ENCODE measurements at regions not wholly inside any gene's neighbourhood (a gene's known extent, or its start where the extent isn't known, plus 50 kb on each side); places are given as distances from the start of the nearest gene placed in this dataset.
"Not testable (repeated sequence)": the region's sequence is repeated elsewhere in the genome, so short reads cannot be mapped to it uniquely, and the experiment has no call there.

DNA sequence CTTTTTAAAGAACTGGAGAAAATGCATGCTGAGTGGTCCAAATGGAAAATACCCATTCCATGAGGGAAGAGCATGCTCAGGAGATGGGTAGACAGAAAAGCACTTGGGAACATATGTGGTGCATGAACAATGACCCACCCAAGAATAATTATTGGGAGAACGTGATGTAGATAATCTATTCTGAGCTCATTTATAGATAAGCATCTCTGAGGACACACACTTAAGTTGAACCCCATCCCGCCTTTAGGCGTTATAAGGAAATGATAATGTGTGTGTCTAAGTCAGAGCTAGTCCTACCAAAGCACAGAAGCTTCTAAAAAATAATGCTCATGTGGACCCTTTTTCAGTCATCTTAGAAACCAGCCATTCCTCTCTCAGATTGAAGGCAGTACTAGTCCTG is 189.9 kb downstream of the KTN1 start:
- DNase-seq, result no peak

DNA sequence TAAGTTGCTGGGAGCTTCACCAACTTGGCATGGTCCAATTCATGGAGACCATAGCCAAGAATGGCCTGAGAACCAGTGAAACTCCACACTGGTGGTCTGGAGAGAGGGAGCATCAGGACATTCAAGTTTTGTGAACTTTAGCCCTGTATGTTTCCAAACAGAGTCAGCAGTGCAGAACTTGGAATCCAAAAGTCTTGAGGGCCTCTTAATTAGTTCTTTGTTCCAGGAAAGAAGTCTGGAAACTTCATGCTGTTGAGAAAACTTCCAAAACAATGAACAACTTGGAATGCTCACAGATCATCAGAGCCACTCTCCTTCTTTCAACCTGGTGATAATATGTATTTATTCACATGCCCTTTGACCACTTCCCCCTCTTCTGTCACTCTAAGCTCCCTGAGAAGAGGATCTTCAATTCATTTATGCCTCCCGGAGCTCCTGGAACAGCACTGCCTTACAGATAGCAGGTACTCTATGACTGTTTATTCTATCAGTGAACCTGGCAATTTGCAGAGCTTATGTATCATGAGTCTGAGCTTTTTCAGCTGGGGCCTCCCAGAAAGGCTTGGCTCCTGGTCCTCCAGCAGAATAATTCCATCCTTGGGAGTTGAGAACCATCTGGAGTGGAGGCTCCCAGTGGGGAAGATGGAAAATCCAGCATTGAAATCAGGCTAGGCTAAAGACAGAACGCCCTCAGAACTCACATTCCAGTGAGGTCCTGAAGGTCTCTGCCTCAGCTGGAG is 191.4 kb downstream of the KTN1 start:
- DNase-seq, result no peak

- DNase-seq, result no peak
These were observed 192.5 kb downstream of the KTN1 start for GRCh38 chr14:55772486-55772885.

DNA sequence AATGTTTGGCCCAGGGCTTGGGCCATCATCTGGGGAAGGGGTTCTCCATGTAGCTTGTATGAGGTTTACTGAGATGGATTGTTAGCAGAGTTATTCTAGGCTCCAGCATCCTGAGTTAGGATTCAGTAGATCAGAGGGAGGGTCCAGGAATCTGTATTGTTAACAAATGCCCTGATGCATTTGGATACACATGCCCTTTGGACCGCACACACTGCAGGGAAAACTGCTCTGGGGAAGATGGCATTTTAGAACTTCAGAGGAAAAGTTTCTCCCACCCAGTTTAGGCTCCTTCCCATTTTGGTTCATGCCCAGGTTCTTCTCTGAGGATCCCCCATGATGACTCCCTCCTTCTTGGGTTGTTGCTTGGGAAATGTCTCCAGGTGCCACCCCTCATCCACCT is 193.3 kb downstream of the KTN1 start:
- DNase-seq, result no peak

- no peak for DNase-seq
These were observed 194.1 kb downstream of the KTN1 start for GRCh38 chr14:55773984-55774545.

GRCh38 chr14:55777877-55778276 is 197.9 kb downstream of the KTN1 start:
- no peak for DNase-seq

DNA sequence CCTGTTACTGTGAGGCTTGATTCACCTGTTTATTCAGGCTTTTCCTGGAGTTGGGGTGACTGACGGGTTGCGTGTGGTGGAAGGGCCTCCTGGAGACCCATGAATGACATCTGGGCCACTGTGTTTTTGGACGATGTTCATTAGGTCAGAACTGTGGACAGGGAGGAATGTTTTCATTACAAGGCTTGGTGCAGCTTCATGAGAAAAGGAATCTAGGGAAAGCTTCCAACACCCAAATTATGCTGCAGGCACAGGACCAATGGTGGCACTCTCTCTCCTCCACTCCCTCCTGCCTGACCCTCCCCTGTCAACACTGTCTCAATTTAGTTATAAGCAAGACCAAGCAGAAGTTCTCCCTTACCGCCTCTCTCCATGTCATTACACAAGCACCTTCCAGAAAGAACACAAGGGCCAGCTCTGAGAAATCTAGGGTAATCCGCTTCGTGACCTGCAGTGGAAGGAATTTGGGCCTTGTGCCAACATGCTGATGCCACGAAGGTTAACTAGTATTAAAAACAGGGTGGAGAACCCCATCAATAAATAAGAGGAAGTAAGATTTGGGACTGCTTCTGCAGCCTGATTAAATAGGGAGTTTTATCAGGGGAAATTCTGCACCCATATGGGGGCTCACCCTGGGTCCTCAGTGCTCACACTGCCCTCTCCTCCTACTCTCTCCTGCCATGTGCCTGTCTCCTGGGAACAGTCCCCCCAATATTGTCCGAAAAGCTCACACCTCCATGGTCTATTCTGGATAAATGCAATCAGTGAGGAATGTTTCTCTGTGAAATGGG is 200.3 kb downstream of the KTN1 start:
- DNase-seq, result no peak

DNA sequence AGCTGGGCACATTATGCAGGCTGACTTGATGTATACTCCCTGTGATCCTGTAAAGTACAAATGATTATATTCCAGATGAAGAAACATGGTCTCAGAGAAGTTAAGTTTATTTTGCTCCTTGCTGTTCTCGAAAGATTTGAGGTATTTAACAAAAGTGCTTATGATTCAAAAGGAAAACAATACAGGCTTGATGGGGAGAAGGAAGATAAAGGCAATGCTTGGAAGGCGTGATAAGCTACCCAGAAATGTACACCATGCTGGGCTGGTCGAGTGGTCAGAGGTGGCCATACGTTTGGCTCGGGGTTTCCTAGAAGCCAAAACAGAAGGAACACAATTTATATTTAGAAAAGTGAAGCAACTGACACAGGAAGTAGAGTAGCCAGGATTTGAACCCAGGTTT is 201.0 kb downstream of the KTN1 start:
- no peak for DNase-seq

DNA sequence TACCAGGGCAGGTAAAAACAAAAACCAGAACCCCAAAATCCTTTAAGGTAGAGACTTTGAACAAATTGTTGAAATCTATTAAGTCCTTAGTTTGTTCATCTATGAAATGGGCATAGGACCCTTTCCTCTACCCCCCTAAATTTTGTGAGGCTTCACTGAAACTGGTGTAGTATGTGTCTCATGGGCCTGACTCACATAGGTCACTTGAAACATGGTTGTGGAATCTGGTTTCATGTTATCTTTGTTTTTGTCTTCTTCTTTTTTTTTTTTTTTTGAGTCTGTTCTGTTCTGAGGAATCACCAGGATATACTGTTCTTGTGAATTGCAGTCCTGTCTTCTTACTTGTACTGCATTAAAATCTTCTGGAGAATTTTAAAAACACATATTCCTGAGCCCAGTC is 202.2 kb downstream of the KTN1 start:
- DNase-seq, result no peak

- DNase-seq, result no peak
These were observed 209.4 kb downstream of the KTN1 start for GRCh38 chr14:55789406-55789805.

GRCh38 chr14:55794655-55795595 is 214.9 kb downstream of the KTN1 start:
- no peak for DNase-seq

GRCh38 chr14:55796513-55796912 is 216.5 kb downstream of the KTN1 start:
- DNase-seq, result not testable (repeated sequence)

- no peak for DNase-seq
These were observed 218.4 kb downstream of the KTN1 start for GRCh38 chr14:55798406-55798805.

DNA sequence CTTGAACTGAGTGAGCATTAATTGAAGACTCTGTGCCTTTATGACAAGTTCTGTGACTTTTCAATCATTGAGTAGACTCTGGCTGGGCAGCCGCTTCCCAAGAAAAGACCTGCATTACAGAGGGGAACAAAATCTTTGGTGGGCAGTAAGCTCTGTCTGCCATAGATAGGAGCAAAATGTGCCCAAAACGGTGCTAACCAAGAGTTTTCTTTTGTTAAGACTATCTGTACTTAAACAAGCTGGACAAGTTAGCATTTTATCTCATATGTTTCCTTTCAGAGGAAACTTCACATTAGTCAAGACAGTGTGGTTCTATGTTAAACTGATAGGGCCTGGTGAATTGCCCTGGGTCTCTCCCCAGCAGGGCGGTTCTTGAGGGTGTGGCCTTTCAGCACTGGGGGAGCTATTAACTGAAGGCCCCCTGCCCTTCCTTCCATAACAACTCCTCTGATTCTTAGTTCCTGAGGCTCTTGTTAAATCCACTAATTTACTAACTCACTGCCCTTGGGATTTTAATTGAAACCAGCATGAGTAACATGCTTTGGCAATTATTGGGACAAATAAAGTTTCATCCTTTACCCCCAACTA is 219.6 kb downstream of the KTN1 start:
- DNase-seq, result no peak

DNA sequence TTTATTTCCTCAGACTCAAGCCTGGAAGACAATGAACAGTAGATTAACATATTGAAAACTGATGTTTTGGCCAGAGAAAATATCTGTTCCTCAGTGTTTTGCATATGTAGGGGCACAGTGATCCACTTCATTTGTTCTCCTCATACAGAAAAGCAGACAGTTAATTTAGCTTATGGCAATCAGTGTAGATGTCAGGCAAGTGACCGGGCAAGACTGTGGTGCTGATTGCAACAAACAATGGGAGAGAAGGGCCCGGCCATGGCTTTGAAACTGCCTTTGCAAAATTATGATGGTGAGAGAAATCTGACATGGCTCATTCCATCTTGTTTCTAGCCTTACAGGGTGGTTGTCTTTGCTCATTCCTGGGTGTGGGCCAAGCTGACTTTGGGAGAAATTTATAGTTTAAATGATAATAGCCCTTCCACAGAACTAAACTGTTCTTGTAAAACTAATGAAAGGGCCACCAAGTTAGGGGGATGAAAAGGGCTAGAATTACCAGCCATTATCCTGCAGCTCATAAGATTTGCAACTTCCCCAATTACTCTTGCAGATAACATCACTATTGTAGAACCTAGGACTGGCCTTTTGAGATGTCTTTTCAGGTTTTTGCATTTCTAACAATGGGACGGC is 220.3 kb downstream of the KTN1 start:
- DNase-seq, result no peak

DNA sequence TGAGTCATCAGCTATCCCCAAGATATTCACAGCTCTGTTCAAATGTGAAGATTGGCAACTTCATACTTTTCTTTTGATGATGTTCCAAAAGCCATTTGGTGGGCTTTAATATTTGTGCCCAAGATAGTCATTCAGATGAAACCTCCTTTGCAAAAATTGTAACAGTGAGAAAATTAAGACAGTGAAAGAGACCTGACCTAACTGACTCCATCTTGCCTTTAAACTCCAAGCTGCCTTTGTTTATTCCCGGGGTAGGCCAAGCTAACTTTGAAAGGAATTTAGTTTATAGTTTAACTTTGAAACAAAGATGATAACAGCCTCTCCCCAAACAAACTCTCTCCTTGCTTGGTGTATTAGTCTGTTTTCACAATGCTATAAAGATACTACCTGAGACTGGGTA is 221.1 kb downstream of the KTN1 start:
- no peak for DNase-seq

DNA sequence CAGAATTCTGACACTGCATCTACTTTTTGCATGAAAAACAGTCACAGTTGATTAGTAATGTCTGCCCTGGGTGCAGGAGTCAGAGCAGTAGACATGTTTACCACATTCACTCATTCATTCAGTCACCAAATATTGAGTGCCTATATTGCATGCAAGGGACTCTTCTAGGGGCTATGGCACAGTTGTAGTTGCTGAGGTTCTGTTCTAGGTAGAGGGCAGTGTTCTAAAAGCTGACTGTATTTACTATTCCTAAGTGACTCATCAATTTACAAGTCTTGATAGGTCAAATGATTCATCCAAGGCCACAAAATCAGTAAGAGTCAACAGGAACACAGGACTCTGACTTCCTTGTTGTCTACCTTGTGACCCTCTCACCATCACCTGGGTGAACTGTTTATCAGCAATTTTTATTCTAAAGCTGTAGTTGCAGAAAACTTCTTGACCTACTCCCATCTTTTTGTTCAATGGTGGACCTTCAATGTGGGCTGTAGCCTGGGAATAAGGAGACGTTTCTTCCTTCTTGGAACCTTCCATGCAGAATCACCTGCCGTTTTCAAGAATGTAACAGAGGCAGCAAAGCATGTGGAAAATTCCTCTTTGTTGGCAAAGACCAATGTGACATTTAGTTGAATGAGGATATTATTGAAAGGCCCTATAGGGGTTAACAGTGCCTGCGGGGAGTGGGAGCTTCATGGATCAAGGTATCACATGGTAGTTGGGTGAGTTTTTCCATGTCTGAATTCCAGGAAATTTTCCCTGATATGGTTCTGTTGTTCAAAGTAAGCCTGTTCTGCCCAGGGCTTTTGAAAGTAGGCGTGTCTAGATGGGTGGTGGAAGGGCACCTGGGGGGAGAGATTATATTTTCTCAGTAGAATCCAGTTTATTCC is 223.2 kb downstream of the KTN1 start:
- DNase-seq, result no peak

DNA sequence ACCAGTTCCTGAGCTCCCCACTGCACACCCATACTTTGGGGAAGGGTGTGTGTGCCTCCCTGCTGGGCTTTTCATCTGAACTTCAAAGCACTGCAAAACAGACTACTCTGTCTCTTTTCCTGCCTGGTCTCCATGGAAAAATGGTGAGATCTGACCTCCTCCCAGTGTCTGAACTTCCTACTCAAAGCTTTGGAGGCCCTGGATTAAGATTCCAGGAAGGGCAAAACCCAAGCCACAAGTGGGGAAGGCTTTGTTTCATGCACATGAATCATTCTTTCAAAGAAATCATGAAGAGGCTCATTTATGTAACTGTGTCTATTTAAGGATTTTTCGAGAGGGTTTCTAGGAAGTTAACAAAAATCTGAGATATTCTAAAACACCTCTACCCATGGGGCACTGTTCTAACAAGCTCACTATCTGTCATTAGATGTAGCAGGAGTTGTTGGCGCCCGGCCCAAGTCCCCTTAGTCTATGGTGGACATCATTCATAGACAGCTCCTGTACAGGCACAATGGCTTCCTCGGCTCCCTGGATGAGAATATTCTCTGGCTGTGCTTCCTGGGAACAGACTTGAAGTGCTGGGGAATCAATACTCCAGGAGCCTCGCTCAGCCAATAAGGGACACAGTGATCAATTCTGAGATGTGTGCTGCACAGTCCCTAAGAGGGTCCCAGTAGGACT is 224.0 kb downstream of the KTN1 start:
- no peak for DNase-seq

DNA sequence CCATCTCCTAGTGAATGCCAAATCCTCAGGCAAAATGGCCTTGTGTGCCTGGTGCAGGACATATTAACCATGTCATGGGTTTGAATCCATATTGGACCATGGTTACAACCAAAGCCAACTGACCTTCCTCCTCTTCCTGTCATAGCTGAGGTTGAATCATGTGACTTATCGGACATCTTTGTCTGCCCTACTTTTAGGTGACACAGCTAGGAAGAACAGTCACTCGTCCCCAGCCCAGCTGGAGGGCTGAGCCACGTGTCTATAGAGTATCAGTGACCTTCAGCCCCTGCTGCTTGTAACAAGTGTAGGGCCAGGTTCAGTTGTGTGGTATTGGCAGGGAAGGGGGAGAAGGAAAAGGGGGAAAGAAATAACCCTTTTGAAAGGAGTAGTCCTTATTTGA is 225.2 kb downstream of the KTN1 start:
- no peak for DNase-seq
